ENCODE measurements at regions not wholly inside any gene's neighbourhood (a gene's known extent, or its start where the extent isn't known, plus 50 kb on each side); places are given as distances from the start of the nearest gene placed in this dataset.
"Not testable (repeated sequence)": the region's sequence is repeated elsewhere in the genome, so short reads cannot be mapped to it uniquely, and the experiment has no call there.

DNA sequence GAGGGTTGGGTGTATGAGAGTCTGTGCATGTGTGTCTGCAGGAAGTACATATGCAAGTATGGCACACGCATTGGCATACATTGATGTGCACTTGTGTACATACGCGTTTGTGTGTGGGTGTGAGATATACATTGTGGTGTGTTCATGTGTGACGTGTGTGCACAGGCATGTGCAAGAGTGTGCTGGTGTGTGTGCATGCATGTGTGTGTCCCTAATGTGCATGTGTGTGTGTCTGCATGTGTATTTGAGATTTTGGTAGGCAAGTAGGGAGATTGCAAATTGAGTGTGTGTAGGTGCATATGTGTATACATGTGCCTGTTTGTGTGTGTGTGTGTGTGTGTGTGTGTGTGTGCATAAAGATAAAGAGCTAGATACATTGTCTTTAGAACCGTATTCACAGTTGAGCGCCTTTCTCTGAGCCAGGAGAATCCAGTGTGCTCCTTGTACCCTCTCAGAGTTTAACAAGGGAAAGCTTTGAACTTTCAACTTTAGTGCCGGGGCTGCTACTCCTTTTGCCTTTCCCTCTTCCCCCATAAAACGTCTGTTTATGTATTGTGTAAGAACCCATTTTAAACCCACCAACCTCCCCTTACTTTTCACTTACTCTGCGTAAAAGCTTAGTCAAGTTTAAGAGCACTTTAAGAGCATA, 152.4 kb upstream of the CHL1 start:
- H3K4me3 ChIP-seq (replicated peaks in 1 of 3; ENCODE audit: low read depth in 2 of 3, low read length in 3 of 3) = no peak overlapping the region
- intact Hi-C loops (cut with micrococcal nuclease) = no loop called here
- Mint-ChIP-seq H3K27me3 (ENCODE audit: low read depth in 3 of 3) (peaks cover 0 to 2% (median 0%) of the 10 kb centered on the region in 3 donors), H3K27ac (no peak overlapping the region), H3K36me3 (no peaks in the 10 kb centered on the region), H3K4me1 (no peaks in the 10 kb centered on the region), H3K9me3 (peaks cover 0 to 3% (median 0%) of the 10 kb centered on the region in 7 donors), H3K4me3 (no peak overlapping the region)
- no peaks in the 10 kb centered on the region for H3K27me3 ChIP-seq (ENCODE audit: control insufficient read depth in 2 of 2, insufficient read depth in 2 of 2, low read length in 2 of 2)
- no peak overlapping the region for H3K4me2 ChIP-seq (replicated peaks; ENCODE audit: extremely low read depth, low read length, poor library complexity, severe bottlenecking)
- H3K9ac ChIP-seq (ENCODE audit: insufficient read depth, low read length, poor library complexity, severe bottlenecking) = no peak overlapping the region
- H3K4me1 ChIP-seq (ENCODE audit: control insufficient read depth in 1 of 2, insufficient read depth in 2 of 2, low read length in 2 of 2) = no peaks in the 10 kb centered on the region
- no peak overlapping the region for H3K27ac ChIP-seq (ENCODE audit: low read depth in 1 of 2, low read length in 2 of 2)
- TF ChIP-seq, protein P1, sequence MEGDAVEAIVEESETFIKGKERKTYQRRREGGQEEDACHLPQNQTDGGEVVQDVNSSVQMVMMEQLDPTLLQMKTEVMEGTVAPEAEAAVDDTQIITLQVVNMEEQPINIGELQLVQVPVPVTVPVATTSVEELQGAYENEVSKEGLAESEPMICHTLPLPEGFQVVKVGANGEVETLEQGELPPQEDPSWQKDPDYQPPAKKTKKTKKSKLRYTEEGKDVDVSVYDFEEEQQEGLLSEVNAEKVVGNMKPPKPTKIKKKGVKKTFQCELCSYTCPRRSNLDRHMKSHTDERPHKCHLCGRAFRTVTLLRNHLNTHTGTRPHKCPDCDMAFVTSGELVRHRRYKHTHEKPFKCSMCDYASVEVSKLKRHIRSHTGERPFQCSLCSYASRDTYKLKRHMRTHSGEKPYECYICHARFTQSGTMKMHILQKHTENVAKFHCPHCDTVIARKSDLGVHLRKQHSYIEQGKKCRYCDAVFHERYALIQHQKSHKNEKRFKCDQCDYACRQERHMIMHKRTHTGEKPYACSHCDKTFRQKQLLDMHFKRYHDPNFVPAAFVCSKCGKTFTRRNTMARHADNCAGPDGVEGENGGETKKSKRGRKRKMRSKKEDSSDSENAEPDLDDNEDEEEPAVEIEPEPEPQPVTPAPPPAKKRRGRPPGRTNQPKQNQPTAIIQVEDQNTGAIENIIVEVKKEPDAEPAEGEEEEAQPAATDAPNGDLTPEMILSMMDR (IDR thresholded peaks at IDR 0.05) = no peak
- DNase-seq = no peak
- no peaks in the 10 kb centered on the region for H4K20me1 ChIP-seq (ENCODE audit: insufficient read depth, low read length)
- WGBS (ENCODE audit: insufficient coverage) = 92% methylated on average over 6 of the region's 9 CpGs
- no peak overlapping the region for H2AFZ ChIP-seq (ENCODE audit: insufficient read depth, low read depth, low read length, poor library complexity, severe bottlenecking)
- no peaks in the 10 kb centered on the region for H3K36me3 ChIP-seq (replicated peaks in 1 of 2; ENCODE audit: control insufficient read depth in 1 of 2, insufficient read depth in 2 of 2, low read length in 2 of 2)
- no peaks in the 10 kb centered on the region for H3K9me3 ChIP-seq (replicated peaks in 1 of 2; ENCODE audit: control insufficient read depth in 1 of 2, insufficient read depth in 1 of 2, low read length in 2 of 2)
- H3K79me2 ChIP-seq (ENCODE audit: insufficient read depth, low read length) = no peaks in the 10 kb centered on the region

DNA sequence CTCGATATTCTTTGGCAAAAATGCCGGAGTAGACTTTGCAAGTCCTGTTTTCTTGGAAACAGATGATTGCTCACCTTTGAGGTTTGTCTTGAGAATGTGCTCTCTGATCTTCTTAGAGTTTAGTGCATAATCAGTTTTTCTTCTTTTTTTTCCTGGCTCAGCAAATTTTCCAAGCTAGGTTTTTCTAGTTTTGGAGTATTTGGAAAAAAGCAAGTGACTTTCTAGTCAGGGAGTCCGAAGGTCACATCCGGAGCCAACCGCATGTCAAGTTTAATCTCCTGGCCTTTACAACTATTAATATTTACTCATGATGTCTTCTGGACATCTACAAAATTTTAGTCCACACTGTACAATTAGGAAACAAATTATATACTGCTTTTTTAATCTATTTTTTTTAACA, 151.6 kb upstream of the CHL1 start:
- intact Hi-C loops (cut with micrococcal nuclease); H3K27ac ChIP-seq (ENCODE audit: low read depth in 1 of 2, low read length in 2 of 2); H3K27me3 ChIP-seq (ENCODE audit: control insufficient read depth in 2 of 2, insufficient read depth in 2 of 2, low read length in 2 of 2); H3K27ac Mint-ChIP-seq; H3K4me3 ChIP-seq (replicated peaks in 1 of 3; ENCODE audit: low read depth in 2 of 3, low read length in 3 of 3); H3K36me3 Mint-ChIP-seq; DNase-seq; H3K36me3 ChIP-seq (replicated peaks in 1 of 2; ENCODE audit: control insufficient read depth in 1 of 2, insufficient read depth in 2 of 2, low read length in 2 of 2); H3K9me3 Mint-ChIP-seq; H2AFZ ChIP-seq (ENCODE audit: insufficient read depth, low read depth, low read length, poor library complexity, severe bottlenecking); H3K9ac ChIP-seq (ENCODE audit: insufficient read depth, low read length, poor library complexity, severe bottlenecking); H3K79me2 ChIP-seq (ENCODE audit: insufficient read depth, low read length); H4K20me1 ChIP-seq (ENCODE audit: insufficient read depth, low read length); H3K4me2 ChIP-seq (replicated peaks; ENCODE audit: extremely low read depth, low read length, poor library complexity, severe bottlenecking); H3K4me3 Mint-ChIP-seq; H3K4me1 ChIP-seq (ENCODE audit: control insufficient read depth in 1 of 2, insufficient read depth in 2 of 2, low read length in 2 of 2); H3K4me1 Mint-ChIP-seq; H3K9me3 ChIP-seq (replicated peaks in 1 of 2; ENCODE audit: control insufficient read depth in 1 of 2, insufficient read depth in 1 of 2, low read length in 2 of 2); H3K27me3 Mint-ChIP-seq (ENCODE audit: low read depth in 3 of 3): not testable (repeated sequence)
- WGBS (ENCODE audit: insufficient coverage) = no CpG with 5 or more reads among the region's 5 CpGs
